ENCODE measurements at regions not wholly inside any gene's neighbourhood (a gene's known extent, or its start where the extent isn't known, plus 50 kb on each side); places are given as distances from the start of the nearest gene placed in this dataset.

DNA sequence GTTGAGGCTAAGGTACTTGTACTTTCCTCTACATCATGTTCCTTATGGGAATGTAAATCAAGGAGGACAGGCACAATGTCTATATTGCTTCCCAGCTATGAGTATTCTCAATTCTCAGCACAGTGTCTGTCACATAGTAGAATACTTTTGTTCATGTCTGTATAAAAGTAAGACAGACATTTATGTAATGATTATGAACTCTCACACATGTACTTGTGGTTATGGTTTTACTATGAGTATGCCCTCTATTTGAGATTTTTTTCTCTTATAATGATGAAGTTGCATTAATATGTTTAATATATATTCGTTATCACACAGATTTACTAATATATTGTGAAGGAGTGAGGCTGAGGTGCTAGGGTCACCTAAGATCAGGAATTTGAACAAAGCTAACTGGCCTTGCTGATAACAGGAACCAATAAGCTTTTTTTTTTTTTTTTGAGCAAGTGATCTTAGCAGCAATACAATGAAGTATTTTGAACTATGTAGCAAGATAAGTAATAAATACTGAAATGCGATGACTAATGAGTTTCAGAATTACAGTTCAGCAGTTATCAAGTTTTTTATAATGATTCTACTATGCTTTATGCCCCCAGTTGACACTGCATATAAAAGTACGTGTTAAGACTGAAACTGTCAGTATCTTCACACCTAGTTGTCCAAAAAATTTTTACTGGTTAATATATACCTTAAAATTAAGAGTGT lies 623.1 kb downstream of the HTR1B start:
- TF ChIP-seq, protein P1, sequence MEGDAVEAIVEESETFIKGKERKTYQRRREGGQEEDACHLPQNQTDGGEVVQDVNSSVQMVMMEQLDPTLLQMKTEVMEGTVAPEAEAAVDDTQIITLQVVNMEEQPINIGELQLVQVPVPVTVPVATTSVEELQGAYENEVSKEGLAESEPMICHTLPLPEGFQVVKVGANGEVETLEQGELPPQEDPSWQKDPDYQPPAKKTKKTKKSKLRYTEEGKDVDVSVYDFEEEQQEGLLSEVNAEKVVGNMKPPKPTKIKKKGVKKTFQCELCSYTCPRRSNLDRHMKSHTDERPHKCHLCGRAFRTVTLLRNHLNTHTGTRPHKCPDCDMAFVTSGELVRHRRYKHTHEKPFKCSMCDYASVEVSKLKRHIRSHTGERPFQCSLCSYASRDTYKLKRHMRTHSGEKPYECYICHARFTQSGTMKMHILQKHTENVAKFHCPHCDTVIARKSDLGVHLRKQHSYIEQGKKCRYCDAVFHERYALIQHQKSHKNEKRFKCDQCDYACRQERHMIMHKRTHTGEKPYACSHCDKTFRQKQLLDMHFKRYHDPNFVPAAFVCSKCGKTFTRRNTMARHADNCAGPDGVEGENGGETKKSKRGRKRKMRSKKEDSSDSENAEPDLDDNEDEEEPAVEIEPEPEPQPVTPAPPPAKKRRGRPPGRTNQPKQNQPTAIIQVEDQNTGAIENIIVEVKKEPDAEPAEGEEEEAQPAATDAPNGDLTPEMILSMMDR (IDR thresholded peaks at IDR 0.05) = no peak
- no peak for TF ChIP-seq POLR2A (IDR thresholded peaks at IDR 0.05)

Data from Peyer's patch (tissue), 4 donors.